Neutrophil (primary cell): ENCODE measurements at regions not wholly inside any gene's neighbourhood (a gene's known extent, or its start where the extent isn't known, plus 50 kb on each side); places are given as distances from the start of the nearest gene placed in this dataset.

ENCODE experiments used
- H3K27ac ChIP-seq: fragments of 200-600 bp; sonication (generic); 2 replicates; pipeline ENCODE4 v1.5.1; 2016; ENCODE audit warnings: mild to moderate bottlenecking, moderate library complexity
- H3K27me3 ChIP-seq: fragments of 200-600 bp; sonication (generic); 2 replicates; pipeline ENCODE4 v1.6.0; 2016; ENCODE audit warnings: mild to moderate bottlenecking
- H3K36me3 ChIP-seq: fragments of 200-600 bp; sonication (generic); 2 replicates; pipeline ENCODE4 v1.5.1; 2017
- H3K4me1 ChIP-seq, 2 experiments: fragments of 200-600 bp in 1 of 2; sonication (generic) in 1 of 2; 1 replicate in 1 of 2; 2 replicates in 1 of 2; pipeline versions ENCODE4 v1.5.1 to v1.6.1; 2013 to 2016; ENCODE audit warnings: low read depth in 1 of 2, low read length in 1 of 2, mild to moderate bottlenecking in 1 of 2, moderate library complexity in 1 of 2; ENCODE audit not compliant: control insufficient read depth in 1 of 2, insufficient read depth in 1 of 2
- H3K4me3 ChIP-seq, 2 experiments: fragments of 200-600 bp in 1 of 2; sonication (generic) in 1 of 2; 1 replicate in 1 of 2; 2 replicates in 1 of 2; pipeline ENCODE4 v1.5.1; 2013 to 2016; ENCODE audit warnings: low read depth in 1 of 2, low read length in 1 of 2, mild to moderate bottlenecking in 1 of 2, moderate library complexity in 1 of 2
- H3K9me3 ChIP-seq: fragments of 200-600 bp; sonication (generic); 2 replicates; pipeline ENCODE4 v1.5.1; 2016
- CTCF ChIP-seq: fragments of 200-600 bp; sonication (generic); IDR thresholded peaks from 2 replicates; pipeline ENCODE4 v1.5.1; 2016; ENCODE audit warnings: antibody characterized with exemption

- H3K27me3 ChIP-seq = peaks cover 2% of the 10 kb centered on the region
- TF ChIP-seq CTCF = no peak
- no peak overlapping the region for H3K27ac ChIP-seq
- H3K4me1 ChIP-seq = no peaks in the 10 kb centered on the region
- H3K36me3 ChIP-seq = no peaks in the 10 kb centered on the region
- no peaks in the 10 kb centered on the region for H3K9me3 ChIP-seq
- no peak overlapping the region for H3K4me3 ChIP-seq
These were observed 90.3 kb upstream of the PRR23E start for GRCh38 chr3:127102587-127102986.

DNA sequence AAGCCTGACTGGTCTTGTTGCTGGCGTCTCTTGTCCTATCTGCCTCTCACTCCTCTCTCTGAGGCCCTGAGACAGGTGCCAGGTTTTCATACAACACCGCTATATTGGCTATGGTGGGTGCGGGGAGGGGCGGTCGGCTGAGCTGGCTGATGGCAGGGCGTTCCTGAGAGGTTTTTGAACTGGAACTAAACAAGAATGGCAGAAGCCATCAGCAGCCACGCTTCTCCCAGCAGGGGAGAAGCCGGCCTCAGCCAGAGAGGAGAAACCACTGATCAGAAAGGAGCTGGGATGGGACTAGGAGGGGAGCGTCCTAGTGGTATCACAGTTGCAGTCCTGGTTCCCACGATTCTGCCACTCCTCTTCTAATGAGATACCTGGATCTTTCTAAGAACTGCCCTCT, 89.9 kb upstream of the PRR23E start:
- Histone ChIP-seq H3K4me1 (no peaks in the 10 kb centered on the region), H3K4me3 (no peak overlapping the region), H3K27me3 (peaks cover 1% of the 10 kb centered on the region), H3K36me3 (no peaks in the 10 kb centered on the region), H3K27ac (no peak overlapping the region), H3K9me3 (no peaks in the 10 kb centered on the region)
- no peak for TF ChIP-seq CTCF

GRCh38 chr3:127104586-127104985, 88.3 kb upstream of the PRR23E start:
- H3K27me3 ChIP-seq = no peaks in the 10 kb centered on the region
- no peak for TF ChIP-seq CTCF
- H3K9me3 ChIP-seq = no peaks in the 10 kb centered on the region
- no peaks in the 10 kb centered on the region for H3K4me1 ChIP-seq
- H3K27ac ChIP-seq = no peak overlapping the region
- no peak overlapping the region for H3K4me3 ChIP-seq
- H3K36me3 ChIP-seq = no peaks in the 10 kb centered on the region

- no peaks in the 10 kb centered on the region for H3K36me3 ChIP-seq
- H3K27ac ChIP-seq = no peak overlapping the region
- no peaks in the 10 kb centered on the region for H3K9me3 ChIP-seq
- H3K27me3 ChIP-seq = no peaks in the 10 kb centered on the region
- no peak for TF ChIP-seq CTCF
- no peaks in the 10 kb centered on the region for H3K4me1 ChIP-seq
- no peak overlapping the region for H3K4me3 ChIP-seq
These were observed 87.3 kb upstream of the PRR23E start for GRCh38 chr3:127105587-127105986.

- Histone ChIP-seq H3K27ac (no peak overlapping the region), H3K9me3 (no peaks in the 10 kb centered on the region), H3K4me3 (no peak overlapping the region), H3K27me3 (no peaks in the 10 kb centered on the region), H3K36me3 (no peaks in the 10 kb centered on the region), H3K4me1 (no peaks in the 10 kb centered on the region)
- no peak for TF ChIP-seq CTCF
These were observed 86.9 kb upstream of the PRR23E start for GRCh38 chr3:127106053-127106452.

GRCh38 chr3:127106456-127106855, 86.5 kb upstream of the PRR23E start:
- TF ChIP-seq CTCF = no peak

More at GRCh38 chr3:127106456-127106855, 86.5 kb upstream of the PRR23E start:
- Histone ChIP-seq H3K36me3 (no peaks in the 10 kb centered on the region), H3K9me3 (no peaks in the 10 kb centered on the region), H3K27ac (no peak overlapping the region), H3K4me1 (no peaks in the 10 kb centered on the region), H3K4me3 (no peak overlapping the region), H3K27me3 (no peaks in the 10 kb centered on the region)
